AG04449 (cell line): ENCODE measurements at regions not wholly inside any gene's neighbourhood (a gene's known extent, or its start where the extent isn't known, plus 50 kb on each side); places are given as distances from the start of the nearest gene placed in this dataset.

ENCODE experiments used
- CTCF ChIA-PET: fragments of 350-600 bp; formaldehyde crosslinking; extraction: SDS; loops from one replicate; lab custom pipeline; 2021; ENCODE audit warnings: antibody characterized with exemption; lab: Yijun Ruan, JAX
- POLR2A ChIA-PET: fragments of 400-600, 350-600 bp; formaldehyde crosslinking; extraction: SDS; loops from one replicate; lab custom pipeline; 2020; ENCODE audit warnings: antibody characterized with exemption, inconsistent platforms; lab: Yijun Ruan, JAX
- DNase-seq: peaks from one replicate; pipeline ENCODE4 v3.0.0-alpha.2; 2010; ENCODE audit warnings: low read depth, low spot score
- H3K4me3 ChIP-seq: 2 replicates; pipeline ENCODE4 v1.5.1; 2011; ENCODE audit warnings: low read depth, mild to moderate bottlenecking, control low read depth, low read length
- CTCF ChIP-seq: IDR thresholded peaks from one replicate; pipeline ENCODE4 v1.5.1; 2011; ENCODE audit warnings: mild to moderate bottlenecking, moderate library complexity, low read length, control low read depth, inconsistent platforms; ENCODE audit not compliant: insufficient read depth; ENCODE audit errors: missing control alignments

GRCh38 chr4:58543465-58543864 is 1433.3 kb upstream of the IGFBP7 start:
- TF ChIP-seq CTCF = no peak
- CTCF ChIA-PET = no interaction called here
- POLR2A ChIA-PET = no interaction called here

GRCh38 chr4:58541926-58542325 is 1431.7 kb upstream of the IGFBP7 start:
- no peak overlapping the region for H3K4me3 ChIP-seq
- no peak for TF ChIP-seq CTCF
- ChIA-PET CTCF (no interaction called here), POLR2A (no interaction called here)
- DNase-seq = no peak

More at GRCh38 chr4:58543465-58543864, 1433.3 kb upstream of the IGFBP7 start:
- no peak for DNase-seq
- H3K4me3 ChIP-seq = no peak overlapping the region

DNA sequence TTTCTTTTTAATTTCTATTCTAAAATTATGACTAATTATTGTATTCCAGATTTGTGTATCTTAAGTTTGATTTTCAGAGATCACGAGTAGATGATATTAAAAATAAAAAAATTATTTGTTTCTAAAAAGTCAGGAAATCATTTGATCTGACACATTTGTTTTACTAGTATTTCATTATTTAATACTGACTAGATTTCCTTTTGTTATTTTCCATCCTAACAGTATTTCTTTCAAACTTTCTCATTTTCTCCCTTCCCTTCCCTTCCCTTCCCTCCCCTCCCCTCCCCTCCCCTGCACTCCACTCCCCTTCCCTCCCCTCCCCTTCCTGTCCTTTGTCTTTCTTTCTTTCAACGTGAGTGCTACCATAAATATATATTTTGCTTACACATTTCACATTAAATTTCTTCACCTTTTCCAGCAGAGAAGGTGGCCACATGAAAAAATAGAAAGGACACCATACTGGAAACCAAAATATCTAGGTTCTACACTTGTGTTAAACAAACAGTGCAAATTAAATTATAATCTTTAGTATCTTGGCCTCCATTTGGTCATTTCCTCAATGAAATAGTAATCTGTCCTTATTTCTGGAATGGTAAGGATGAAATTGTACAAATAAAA is 1412.7 kb upstream of the IGFBP7 start:
- no peak overlapping the region for H3K4me3 ChIP-seq
- DNase-seq = no peak
- ChIA-PET POLR2A (no interaction called here), CTCF (no interaction called here)
- no peak for TF ChIP-seq CTCF

- ChIA-PET CTCF (no interaction called here), POLR2A (no interaction called here)
- H3K4me3 ChIP-seq = no peak overlapping the region
- TF ChIP-seq CTCF = no peak
- no peak for DNase-seq
Measured at GRCh38 chr4:58515226-58515625, 1405.0 kb upstream of the IGFBP7 start.

- ChIA-PET POLR2A (no interaction called here), CTCF (no interaction called here)
- no peak for TF ChIP-seq CTCF
Measured at GRCh38 chr4:58514299-58514698, 1404.1 kb upstream of the IGFBP7 start.

GRCh38 chr4:58510652-58511051 is 1400.5 kb upstream of the IGFBP7 start:
- ChIA-PET POLR2A (no interaction called here), CTCF (no interaction called here)
- TF ChIP-seq CTCF = no peak
- DNase-seq = no peak
- H3K4me3 ChIP-seq = no peak overlapping the region

More at GRCh38 chr4:58514299-58514698, 1404.1 kb upstream of the IGFBP7 start:
- no peak for DNase-seq
- no peak overlapping the region for H3K4me3 ChIP-seq
